HEK293T (cell line): ENCODE measurements at regions not wholly inside any gene's neighbourhood (a gene's known extent, or its start where the extent isn't known, plus 50 kb on each side); places are given as distances from the start of the nearest gene placed in this dataset.

Experiments used
- CTCF ChIA-PET: fragments of 350-600 bp; formaldehyde crosslinking; extraction: SDS; loops from one replicate; lab custom pipeline; 2021; ENCODE audit warnings: antibody characterized with exemption, inconsistent platforms; lab: Yijun Ruan, JAX
- POLR2A ChIA-PET: fragments of 350-600 bp; formaldehyde crosslinking; extraction: SDS; loops from one replicate; lab custom pipeline; 2020; ENCODE audit warnings: antibody characterized with exemption, inconsistent platforms; lab: Yijun Ruan, JAX
- DNase-seq: peaks from one replicate; pipeline ENCODE4 v3.0.0; 2012; ENCODE audit warnings: mixed read lengths; ENCODE audit errors: extremely low spot score
- ARNT ChIP-seq: fragments of 450-650 bp; IDR thresholded peaks from 2 replicates; pipeline ENCODE4 v1.6.1; 2017; ENCODE audit warnings: mild to moderate bottlenecking
- BHLHE40 ChIP-seq: fragments of 450-650 bp; IDR thresholded peaks from 2 replicates; pipeline ENCODE4 v1.6.1; 2016; ENCODE audit warnings: mild to moderate bottlenecking, moderate library complexity, borderline replicate concordance
- CTBP1 ChIP-seq: fragments of 450-650 bp; IDR thresholded peaks from 2 replicates; pipeline ENCODE4 v1.6.1; 2016; ENCODE audit warnings: borderline replicate concordance
- ELF4 ChIP-seq: fragments of 450-650 bp; IDR thresholded peaks from 2 replicates; pipeline ENCODE4 v1.6.1; 2017; ENCODE audit warnings: antibody characterized with exemption
- FOXA1 ChIP-seq: fragments of 450-650 bp; IDR thresholded peaks from 2 replicates; pipeline ENCODE4 v1.6.1; 2016; ENCODE audit warnings: mild to moderate bottlenecking
- FOXK2 ChIP-seq: fragments of 450-650 bp; IDR thresholded peaks from 2 replicates; pipeline ENCODE4 v1.6.1; 2016; ENCODE audit warnings: mild to moderate bottlenecking
- FOXM1 ChIP-seq: fragments of 450-650 bp; IDR thresholded peaks from 2 replicates; pipeline ENCODE4 v1.6.1; 2017; ENCODE audit warnings: mild to moderate bottlenecking, borderline replicate concordance
- HDGF ChIP-seq: fragments of 450-650 bp; IDR thresholded peaks from 2 replicates; pipeline ENCODE4 v1.6.1; 2017; ENCODE audit warnings: antibody characterized with exemption, borderline replicate concordance
- L3MBTL2 ChIP-seq: fragments of 450-650 bp; conservative IDR thresholded peaks from 2 replicates; pipeline ENCODE4 v1.6.1; 2016; ENCODE audit warnings: mild to moderate bottlenecking
- LEF1 ChIP-seq: fragments of 450-650 bp; IDR thresholded peaks from 2 replicates; pipeline ENCODE4 v1.6.1; 2017; ENCODE audit warnings: mild to moderate bottlenecking, borderline replicate concordance
- NFRKB ChIP-seq: fragments of 450-650 bp; IDR thresholded peaks from 2 replicates; pipeline ENCODE4 v1.6.1; 2016; ENCODE audit warnings: mild to moderate bottlenecking, moderate library complexity
- PKNOX1 ChIP-seq: fragments of 450-650 bp; IDR thresholded peaks from 2 replicates; pipeline ENCODE4 v1.6.1; 2016
- SP1 ChIP-seq: fragments of 450-650 bp; IDR thresholded peaks from 2 replicates; pipeline ENCODE4 v1.6.1; 2017
- SUZ12 ChIP-seq: fragments of 450-650 bp; IDR thresholded peaks from 2 replicates; pipeline ENCODE4 v1.6.1; 2016; ENCODE audit warnings: mild to moderate bottlenecking
- TARDBP ChIP-seq: fragments of 450-650 bp; IDR thresholded peaks from 2 replicates; pipeline ENCODE4 v1.6.1; 2016
- ZNF384 ChIP-seq: fragments of 450-650 bp; IDR thresholded peaks from 2 replicates; pipeline ENCODE4 v1.6.1; 2016

DNA sequence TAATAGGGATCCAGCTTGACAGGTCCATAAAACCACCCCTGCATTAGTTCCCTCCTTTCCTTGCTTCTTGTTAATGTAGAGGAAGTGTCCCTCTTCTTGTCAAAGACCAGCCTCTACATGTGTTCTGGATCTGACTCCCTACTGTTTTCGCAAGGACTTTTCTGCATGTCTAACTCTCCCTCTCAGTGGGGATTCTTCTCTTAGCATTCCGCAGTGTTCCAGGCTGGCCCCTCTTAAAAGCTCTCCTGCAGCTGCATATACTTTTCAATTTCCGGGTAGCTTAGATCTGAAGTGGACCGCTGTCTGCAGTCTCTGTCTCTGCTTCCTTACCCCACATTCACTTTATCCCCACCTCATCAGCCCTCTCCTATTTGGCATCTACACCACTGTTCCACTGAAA lies 96.1 kb upstream of the MAN1A1 start:
- ChIA-PET CTCF (no interaction called here), POLR2A (no interaction called here)
- no peak for TF ChIP-seq ELF4
- TF ChIP-seq FOXM1: no peak
- TF ChIP-seq BHLHE40: no peak
- DNase-seq: no peak

GRCh38 chr6:119444642-119445557 lies 95.3 kb upstream of the MAN1A1 start:
- ChIA-PET CTCF (no interaction called here), POLR2A (no interaction called here)
- no peak for TF ChIP-seq BHLHE40
- no peak for DNase-seq

DNA sequence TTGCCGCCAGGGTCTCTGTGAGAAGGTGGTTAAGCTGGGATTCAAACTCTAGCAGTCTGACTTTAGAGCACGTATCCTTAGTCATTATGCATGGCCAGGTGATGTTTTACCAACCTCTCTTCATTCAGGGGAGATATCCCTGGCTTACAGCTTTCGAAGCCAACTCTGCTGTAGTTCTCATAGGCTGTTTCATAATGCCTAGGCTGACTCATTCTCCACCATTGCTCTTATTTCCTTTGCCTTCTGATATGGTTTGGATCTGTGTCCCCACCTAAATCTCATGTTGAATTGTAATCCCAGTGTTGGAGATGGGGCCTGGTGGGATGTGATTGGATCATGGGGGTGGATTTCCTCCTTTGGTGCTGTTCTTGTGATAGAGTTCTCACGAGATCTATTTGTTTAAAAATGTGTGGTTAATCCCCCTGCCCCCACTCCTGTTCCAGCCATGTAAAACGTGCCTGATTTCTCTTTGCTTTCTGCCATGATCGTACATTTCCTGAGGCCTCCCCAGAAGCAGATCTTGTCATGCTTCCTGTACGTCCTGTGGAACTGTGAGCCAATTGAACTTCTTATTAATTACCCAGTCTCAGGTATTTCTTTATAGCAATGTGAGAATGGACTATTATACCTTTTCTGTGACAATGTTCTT lies 94.6 kb upstream of the MAN1A1 start:
- TF ChIP-seq FOXM1 (no peak), LEF1 (no peak), ARNT (no peak), FOXA1 (no peak), PKNOX1 (no peak), ELF4 (no peak), FOXK2 (no peak), HDGF (no peak), L3MBTL2 (no peak), TARDBP (no peak), SP1 (no peak), CTBP1 (no peak), SUZ12 (no peak)
- CTCF ChIA-PET: no interaction called here
- POLR2A ChIA-PET: no interaction called here
- DNase-seq: no peak

- POLR2A ChIA-PET: no interaction called here
- TF ChIP-seq NFRKB (no peak), LEF1 (no peak), PKNOX1 (no peak), TARDBP (no peak), ELF4 (no peak), FOXM1 (no peak), ZNF384 (no peak), L3MBTL2 (no peak), SUZ12 (no peak), BHLHE40 (no peak)
- DNase-seq: no peak
- CTCF ChIA-PET: no interaction called here
Measured at GRCh38 chr6:119442776-119443184, 93.2 kb upstream of the MAN1A1 start.

- TF ChIP-seq ZNF384 (no peak), FOXK2 (no peak), ARNT (no peak)
- ChIA-PET POLR2A (no interaction called here), CTCF (no interaction called here)
- DNase-seq: no peak
Measured at GRCh38 chr6:119440953-119441352, 91.4 kb upstream of the MAN1A1 start.

DNA sequence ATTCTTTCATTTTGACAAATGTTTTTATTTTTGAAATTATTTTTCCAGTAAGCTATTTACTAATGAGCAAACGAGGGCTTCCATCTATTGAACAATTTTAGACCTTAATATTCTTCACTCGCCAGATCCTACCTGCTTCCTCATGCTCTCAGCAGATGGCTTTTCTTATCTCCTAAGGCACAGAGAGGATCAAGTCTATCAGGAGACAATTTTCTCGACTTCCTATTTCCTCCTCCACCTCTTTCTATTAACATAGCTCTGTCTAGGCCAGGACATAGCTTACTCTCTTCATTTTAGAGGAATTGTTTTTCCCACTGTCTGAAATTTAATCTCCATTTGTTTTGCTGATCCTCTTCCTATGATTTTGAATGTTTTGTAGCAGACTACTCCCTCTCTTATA lies 87.0 kb upstream of the MAN1A1 start:
- CTCF ChIA-PET: no interaction called here
- POLR2A ChIA-PET: no interaction called here

More for the DNA sequence above, 87.0 kb upstream of the MAN1A1 start:
- TF ChIP-seq TARDBP (no peak), FOXM1 (no peak), BHLHE40 (no peak), SP1 (no peak), FOXK2 (no peak), PKNOX1 (no peak), HDGF (no peak), LEF1 (no peak), CTBP1 (no peak), L3MBTL2 (no peak), SUZ12 (no peak), ELF4 (no peak), ZNF384 (no peak), ARNT (no peak), FOXA1 (no peak), NFRKB (no peak)
- no peak for DNase-seq
